Common myeloid progenitor, CD34-positive (primary cell): ENCODE measurements at regions not wholly inside any gene's neighbourhood (a gene's known extent, or its start where the extent isn't known, plus 50 kb on each side); places are given as distances from the start of the nearest gene placed in this dataset.

Experiments
- CTCF ChIA-PET: fragments of 350-600 bp; sonication (Branson Sonifier 250); formaldehyde crosslinking; loops from one replicate; lab custom pipeline; 2021; ENCODE audit warnings: antibody characterized with exemption; lab: Charles Lee
- POLR2A ChIA-PET: fragments of 350-600 bp; sonication (Branson Sonifier 250); formaldehyde crosslinking; loops from one replicate; lab custom pipeline; 2021; ENCODE audit warnings: antibody characterized with exemption; lab: Charles Lee
- DNase-seq, 3 donors: peaks; one replicate each; pipeline versions ENCODE4 v3.0.0 to v3.0.0-alpha.2; 2013
- H3K27ac ChIP-seq, 2 experiments: 1 replicate in 1 of 2; 2 replicates in 1 of 2; pipeline ENCODE4 v1.7.0; 2013; ENCODE audit warnings: inconsistent platforms in 2 of 2, low read length in 2 of 2, mild to moderate bottlenecking in 2 of 2, low read depth in 1 of 2, moderate library complexity in 1 of 2; ENCODE audit not compliant: severe bottlenecking in 2 of 2, insufficient read depth in 1 of 2, poor library complexity in 1 of 2
- H3K27me3 ChIP-seq, 5 experiments: replicated peaks in 2 of 5; 1 replicate in 3 of 5; 2 replicates in 2 of 5; pipeline versions ENCODE4 v1.6.1 to v1.7.0; 2013; ENCODE audit warnings: low read length in 4 of 5, mild to moderate bottlenecking in 2 of 5, moderate library complexity in 2 of 5, inconsistent platforms in 1 of 5; ENCODE audit not compliant: insufficient read depth in 5 of 5, control insufficient read depth in 4 of 5
- H3K36me3 ChIP-seq, 4 experiments: 1 replicate in 2 of 4; 2 replicates in 2 of 4; pipeline versions ENCODE4 v1.6.1 to v1.7.0; 2013; ENCODE audit warnings: low read length in 3 of 4, control low read depth in 1 of 4, mild to moderate bottlenecking in 1 of 4; ENCODE audit not compliant: control insufficient read depth in 4 of 4, insufficient read depth in 4 of 4
- H3K4me1 ChIP-seq, 4 experiments: 1 replicate in 3 of 4; 2 replicates in 1 of 4; pipeline versions ENCODE4 v1.6.1 to v1.7.1; 2013; ENCODE audit warnings: low read length in 3 of 4, mild to moderate bottlenecking in 3 of 4, control low read depth in 1 of 4, inconsistent platforms in 1 of 4, moderate library complexity in 1 of 4; ENCODE audit not compliant: control insufficient read depth in 4 of 4, insufficient read depth in 4 of 4; ENCODE audit errors: control extremely low read depth in 1 of 4
- H3K4me3 ChIP-seq, 7 experiments: 1 replicate in 4 of 7; 2 replicates in 3 of 7; pipeline versions ENCODE4 v1.5.1 to v1.7.0; 2013; ENCODE audit warnings: mild to moderate bottlenecking in 7 of 7, low read length in 6 of 7, moderate library complexity in 6 of 7, inconsistent platforms in 2 of 7, low read depth in 2 of 7, control low read depth in 1 of 7; ENCODE audit not compliant: insufficient read depth in 4 of 7, control insufficient read depth in 1 of 7; ENCODE audit errors: extremely low read depth in 1 of 7
- H3K9me3 ChIP-seq, 5 experiments: 1 replicate in 4 of 5; 2 replicates in 1 of 5; pipeline versions ENCODE4 v1.6.1 to v1.7.1; 2013; ENCODE audit warnings: low read length in 4 of 5, mild to moderate bottlenecking in 2 of 5, inconsistent platforms in 1 of 5, low read depth in 1 of 5, moderate library complexity in 1 of 5; ENCODE audit not compliant: control insufficient read depth in 4 of 5, insufficient read depth in 2 of 5; ENCODE audit errors: control extremely low read depth in 1 of 5
- WGBS: methylation state at CpG from one replicate; pipeline ENCODE4 v1.1.5; 2013; ENCODE audit not compliant: insufficient coverage; 5-methylcytosine and 5-hydroxymethylcytosine counted together

- POLR2A ChIA-PET, result no interaction called here
- H3K9me3 ChIP-seq, result no peaks in the 10 kb centered on the region
- WGBS, result 92% methylated on average over 2 of the region's 3 CpGs
- H3K4me3 ChIP-seq, result no peak overlapping the region
- no peaks in the 10 kb centered on the region for H3K27me3 ChIP-seq
- no peaks in the 10 kb centered on the region for H3K36me3 ChIP-seq
- no peaks in the 10 kb centered on the region for H3K4me1 ChIP-seq
- no peak for DNase-seq
- CTCF ChIA-PET, result no interaction called here
- H3K27ac ChIP-seq, result no peak overlapping the region
Observed at GRCh38 chr4:136495076-136495475, 1037.2 kb downstream of the PCDH18 start.

GRCh38 chr4:136489101-136489500, 1043.2 kb downstream of the PCDH18 start:
- no CpG with 5 or more reads among the region's 4 CpGs for WGBS
- no peaks in the 10 kb centered on the region for H3K4me1 ChIP-seq
- no peak for DNase-seq
- no peak overlapping the region for H3K27ac ChIP-seq
- no peak overlapping the region for H3K4me3 ChIP-seq
- CTCF ChIA-PET, result no interaction called here
- H3K9me3 ChIP-seq, result peaks cover 0 to 1% (median 0%) of the 10 kb centered on the region in 5 experiments
- POLR2A ChIA-PET, result no interaction called here
- no peaks in the 10 kb centered on the region for H3K27me3 ChIP-seq
- H3K36me3 ChIP-seq, result no peaks in the 10 kb centered on the region

GRCh38 chr4:136484996-136485395, 1047.3 kb downstream of the PCDH18 start:
- H3K27me3 ChIP-seq, result no peaks in the 10 kb centered on the region
- H3K4me1 ChIP-seq, result no peaks in the 10 kb centered on the region
- CTCF ChIA-PET, result no interaction called here
- WGBS, result 100% methylated on average over 1 of the region's 2 CpGs
- DNase-seq, result no peak
- POLR2A ChIA-PET, result no interaction called here
- H3K36me3 ChIP-seq, result no peaks in the 10 kb centered on the region
- H3K27ac ChIP-seq, result no peak overlapping the region
- peaks cover 0 to 1% (median 0%) of the 10 kb centered on the region in 5 experiments for H3K9me3 ChIP-seq
- no peak overlapping the region for H3K4me3 ChIP-seq

- H3K4me3 ChIP-seq, result no peak overlapping the region
- H3K27me3 ChIP-seq, result no peaks in the 10 kb centered on the region
- no peaks in the 10 kb centered on the region for H3K36me3 ChIP-seq
- H3K9me3 ChIP-seq, result no peaks in the 10 kb centered on the region
- no peak overlapping the region for H3K27ac ChIP-seq
- 83% methylated on average over 1 of the region's 1 CpG for WGBS
- DNase-seq, result no peak
- no peaks in the 10 kb centered on the region for H3K4me1 ChIP-seq
- ChIA-PET CTCF (no interaction called here), POLR2A (no interaction called here)
Observed at GRCh38 chr4:136476753-136477152, 1055.5 kb downstream of the PCDH18 start.

- H3K4me3 ChIP-seq, result no peak overlapping the region
- DNase-seq, result no peak
- POLR2A ChIA-PET, result no interaction called here
- H3K4me1 ChIP-seq, result no peaks in the 10 kb centered on the region
- H3K36me3 ChIP-seq, result no peaks in the 10 kb centered on the region
- CTCF ChIA-PET, result no interaction called here
- H3K9me3 ChIP-seq, result peaks cover 0 to 3% (median 1%) of the 10 kb centered on the region in 5 experiments
- H3K27me3 ChIP-seq, result no peaks in the 10 kb centered on the region
- WGBS, result 89% methylated on average over 2 of the region's 2 CpGs
- no peak overlapping the region for H3K27ac ChIP-seq
Observed at GRCh38 chr4:136471051-136471450, 1061.2 kb downstream of the PCDH18 start.

GRCh38 chr4:136465691-136466090, 1066.6 kb downstream of the PCDH18 start:
- ChIA-PET CTCF (no interaction called here), POLR2A (no interaction called here)
- Histone ChIP-seq H3K9me3 (peaks cover 0 to 3% (median 1%) of the 10 kb centered on the region in 5 experiments), H3K36me3 (no peaks in the 10 kb centered on the region), H3K27me3 (no peaks in the 10 kb centered on the region), H3K4me1 (no peaks in the 10 kb centered on the region), H3K27ac (no peak overlapping the region), H3K4me3 (no peak overlapping the region)
- DNase-seq, result no peak
- WGBS, result no CpG with 5 or more reads among the region's 1 CpG

- Histone ChIP-seq H3K4me1 (no peaks in the 10 kb centered on the region), H3K36me3 (no peaks in the 10 kb centered on the region), H3K27me3 (no peaks in the 10 kb centered on the region), H3K9me3 (peaks cover 0 to 3% (median 0%) of the 10 kb centered on the region in 5 experiments), H3K27ac (no peak overlapping the region), H3K4me3 (no peak overlapping the region)
- ChIA-PET POLR2A (no interaction called here), CTCF (no interaction called here)
- no CpG with 5 or more reads among the region's 1 CpG for WGBS
- no peak for DNase-seq
Observed at GRCh38 chr4:136463941-136464340, 1068.4 kb downstream of the PCDH18 start.
